ENCODE measurements at regions not wholly inside any gene's neighbourhood (a gene's known extent, or its start where the extent isn't known, plus 50 kb on each side); places are given as distances from the start of the nearest gene placed in this dataset.

GRCh38 chr9:115944166-115944948 is 209.2 kb upstream of the PAPPA start (continued):
- TF ChIP-seq, protein P1, sequence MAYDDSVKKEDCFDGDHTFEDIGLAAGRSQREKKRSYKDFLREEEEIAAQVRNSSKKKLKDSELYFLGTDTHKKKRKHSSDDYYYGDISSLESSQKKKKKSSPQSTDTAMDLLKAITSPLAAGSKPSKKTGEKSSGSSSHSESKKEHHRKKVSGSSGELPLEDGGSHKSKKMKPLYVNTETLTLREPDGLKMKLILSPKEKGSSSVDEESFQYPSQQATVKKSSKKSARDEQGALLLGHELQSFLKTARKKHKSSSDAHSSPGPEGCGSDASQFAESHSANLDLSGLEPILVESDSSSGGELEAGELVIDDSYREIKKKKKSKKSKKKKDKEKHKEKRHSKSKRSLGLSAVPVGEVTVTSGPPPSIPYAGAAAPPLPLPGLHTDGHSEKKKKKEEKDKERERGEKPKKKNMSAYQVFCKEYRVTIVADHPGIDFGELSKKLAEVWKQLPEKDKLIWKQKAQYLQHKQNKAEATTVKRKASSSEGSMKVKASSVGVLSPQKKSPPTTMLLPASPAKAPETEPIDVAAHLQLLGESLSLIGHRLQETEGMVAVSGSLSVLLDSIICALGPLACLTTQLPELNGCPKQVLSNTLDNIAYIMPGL (CRISPR knock-in tag; IDR thresholded peaks at IDR 0.05; ENCODE audit: borderline replicate concordance in 1 of 2, low read depth in 1 of 2): peak in 1 of 2 experiments; percentile 50; a peak in 1 of 4 replicates
- TF ChIP-seq HDAC6 (IDR thresholded peaks at IDR 0.05; ENCODE audit: low read depth, low read length): no peak
- peak; percentile 93 for TF ChIP-seq CEBPG (CRISPR knock-in tag; IDR thresholded peaks at IDR 0.05)
- TF ChIP-seq ZNF432 (CRISPR knock-in tag; IDR thresholded peaks at IDR 0.05; ENCODE audit: borderline replicate concordance): no peak
- TF ChIP-seq PHF8 (CRISPR knock-in tag; IDR thresholded peaks at IDR 0.05): peak; percentile 43
- TF ChIP-seq ZNF777 (CRISPR knock-in tag; IDR thresholded peaks at IDR 0.05): no peak
- TF ChIP-seq, protein P2, sequence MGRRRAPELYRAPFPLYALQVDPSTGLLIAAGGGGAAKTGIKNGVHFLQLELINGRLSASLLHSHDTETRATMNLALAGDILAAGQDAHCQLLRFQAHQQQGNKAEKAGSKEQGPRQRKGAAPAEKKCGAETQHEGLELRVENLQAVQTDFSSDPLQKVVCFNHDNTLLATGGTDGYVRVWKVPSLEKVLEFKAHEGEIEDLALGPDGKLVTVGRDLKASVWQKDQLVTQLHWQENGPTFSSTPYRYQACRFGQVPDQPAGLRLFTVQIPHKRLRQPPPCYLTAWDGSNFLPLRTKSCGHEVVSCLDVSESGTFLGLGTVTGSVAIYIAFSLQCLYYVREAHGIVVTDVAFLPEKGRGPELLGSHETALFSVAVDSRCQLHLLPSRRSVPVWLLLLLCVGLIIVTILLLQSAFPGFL (CRISPR knock-in tag; IDR thresholded peaks at IDR 0.05): no peak
- TF ChIP-seq CHD2 (IDR thresholded peaks at IDR 0.05; ENCODE audit: low read depth, low read length): no peak
- peak; percentile 42; the same call in 1 of the 2 replicates for TF ChIP-seq SP5 (CRISPR knock-in tag; IDR thresholded peaks at IDR 0.05; ENCODE audit: borderline replicate concordance, low read depth)
- peak; percentile 87 for TF ChIP-seq AHDC1 (CRISPR knock-in tag; IDR thresholded peaks at IDR 0.05; ENCODE audit: borderline replicate concordance)
- no peak for TF ChIP-seq RAD21 (CRISPR knock-in tag; IDR thresholded peaks at IDR 0.05)
- peak; percentile 76; the same call in 1 of the 2 replicates for TF ChIP-seq ZNF232 (CRISPR knock-in tag; IDR thresholded peaks at IDR 0.05; ENCODE audit: borderline replicate concordance)
- no peak; the same call in 1 of the 2 replicates for TF ChIP-seq ZSCAN22 (CRISPR knock-in tag; IDR thresholded peaks at IDR 0.05)
- TF ChIP-seq RFX1 (IDR thresholded peaks at IDR 0.05): no peak
- TF ChIP-seq ZNF354B (CRISPR knock-in tag; IDR thresholded peaks at IDR 0.05): no peak; the same call in 1 of the 2 replicates
- TF ChIP-seq SP4 (CRISPR knock-in tag; IDR thresholded peaks at IDR 0.05): no peak
- TF ChIP-seq ZNF335 (CRISPR knock-in tag; IDR thresholded peaks at IDR 0.05): no peak; the same call in 1 of the 2 replicates
- peak; percentile 95 for TF ChIP-seq SALL1 (CRISPR knock-in tag; IDR thresholded peaks at IDR 0.05)
- no peak for TF ChIP-seq ELF4 (CRISPR knock-in tag; IDR thresholded peaks at IDR 0.05; ENCODE audit: borderline replicate concordance)
- peak; percentile 71; the same call in 1 of the 2 replicates for TF ChIP-seq GATA4 (IDR thresholded peaks at IDR 0.05; ENCODE audit: borderline replicate concordance, low read depth)
- TF ChIP-seq KDM6A (CRISPR knock-in tag; IDR thresholded peaks at IDR 0.05; ENCODE audit: low read depth): peak; percentile 46
- TF ChIP-seq MAFG (CRISPR knock-in tag; IDR thresholded peaks at IDR 0.05): no peak
- TF ChIP-seq ZBTB42 (CRISPR knock-in tag; IDR thresholded peaks at IDR 0.05): 0 out of 2 replicates have a peak, but pooled peaks have one; percentile 35
- no peak for TF ChIP-seq MBNL3 (CRISPR knock-in tag; conservative IDR thresholded peaks at IDR 0.05)
